ENCODE measurements at regions not wholly inside any gene's neighbourhood (a gene's known extent, or its start where the extent isn't known, plus 50 kb on each side); places are given as distances from the start of the nearest gene placed in this dataset.

GRCh38 chr2:404581-404980, 116.7 kb upstream of the ALKAL2 start:
- H3K79me2 ChIP-seq (ENCODE audit: control insufficient read depth, insufficient read depth, low read length): no peaks in the 10 kb centered on the region

GRCh38 chr2:403682-404081, 115.8 kb upstream of the ALKAL2 start:
- H2AFZ ChIP-seq (ENCODE audit: low read length): no peak overlapping the region
- H3K27me3 ChIP-seq (ENCODE audit: control insufficient read depth, insufficient read depth, low read length): no peaks in the 10 kb centered on the region
- no peaks in the 10 kb centered on the region for H3K36me3 ChIP-seq (ENCODE audit: control insufficient read depth, insufficient read depth, low read length)
- no peaks in the 10 kb centered on the region for H3K4me1 ChIP-seq (ENCODE audit: control insufficient read depth, extremely low read depth, insufficient read depth, low read length)
- no peak overlapping the region for H3K9ac ChIP-seq (ENCODE audit: insufficient read depth, low read length)
- H3K4me2 ChIP-seq (ENCODE audit: extremely low read depth, insufficient read depth, low read length): no peak overlapping the region
- H3K9me3 ChIP-seq (ENCODE audit: control insufficient read depth, insufficient read depth, low read depth, low read length): no peaks in the 10 kb centered on the region
- H4K20me1 ChIP-seq (ENCODE audit: control insufficient read depth, extremely low read depth, insufficient read depth, low read length): no peaks in the 10 kb centered on the region
- TF ChIP-seq EZH2 (IDR thresholded peaks at IDR 0.05; ENCODE audit: low read length, missing control alignments): no peak
- TF ChIP-seq CTCF (conservative IDR thresholded peaks at IDR 0.05 in 1 of 2, IDR thresholded peaks at IDR 0.05 in 1 of 2; ENCODE audit: low read depth in 1 of 2, low read length in 2 of 2): no peak
- no peak overlapping the region for H3K4me3 ChIP-seq (replicated peaks in 1 of 4; ENCODE audit: control extremely low read depth in 1 of 4, insufficient read depth in 1 of 4, low read depth in 3 of 4, low read length in 4 of 4)
- DNase-seq (ENCODE audit: low read depth in 2 of 2): no peak
- no peaks in the 10 kb centered on the region for H3K79me2 ChIP-seq (ENCODE audit: control insufficient read depth, insufficient read depth, low read length)
- H3K27ac ChIP-seq (ENCODE audit: insufficient read depth, low read length): no peak overlapping the region

More at GRCh38 chr2:404581-404980, 116.7 kb upstream of the ALKAL2 start:
- Histone ChIP-seq H3K4me1 (ENCODE audit: control insufficient read depth, extremely low read depth, insufficient read depth, low read length) (no peaks in the 10 kb centered on the region), H3K27ac (ENCODE audit: insufficient read depth, low read length) (no peak overlapping the region), H4K20me1 (ENCODE audit: control insufficient read depth, extremely low read depth, insufficient read depth, low read length) (no peaks in the 10 kb centered on the region), H3K9ac (ENCODE audit: insufficient read depth, low read length) (no peak overlapping the region), H3K4me3 (replicated peaks in 1 of 4; ENCODE audit: control extremely low read depth in 1 of 4, insufficient read depth in 1 of 4, low read depth in 3 of 4, low read length in 4 of 4) (no peak overlapping the region), H3K9me3 (ENCODE audit: control insufficient read depth, insufficient read depth, low read depth, low read length) (no peaks in the 10 kb centered on the region), H2AFZ (ENCODE audit: low read length) (no peak overlapping the region), H3K4me2 (ENCODE audit: extremely low read depth, insufficient read depth, low read length) (no peak overlapping the region), H3K27me3 (ENCODE audit: control insufficient read depth, insufficient read depth, low read length) (no peaks in the 10 kb centered on the region), H3K36me3 (ENCODE audit: control insufficient read depth, insufficient read depth, low read length) (no peaks in the 10 kb centered on the region)
- no peak for DNase-seq (ENCODE audit: low read depth in 2 of 2)
- TF ChIP-seq EZH2 (IDR thresholded peaks at IDR 0.05; ENCODE audit: low read length, missing control alignments) (no peak), CTCF (conservative IDR thresholded peaks at IDR 0.05 in 1 of 2, IDR thresholded peaks at IDR 0.05 in 1 of 2; ENCODE audit: low read depth in 1 of 2, low read length in 2 of 2) (no peak)

GRCh38 chr2:402721-403120, 114.8 kb upstream of the ALKAL2 start:
- Histone ChIP-seq H3K4me3 (replicated peaks in 1 of 4; ENCODE audit: control extremely low read depth in 1 of 4, insufficient read depth in 1 of 4, low read depth in 3 of 4, low read length in 4 of 4) (no peak overlapping the region), H3K4me1 (ENCODE audit: control insufficient read depth, extremely low read depth, insufficient read depth, low read length) (no peaks in the 10 kb centered on the region), H3K27me3 (ENCODE audit: control insufficient read depth, insufficient read depth, low read length) (no peaks in the 10 kb centered on the region), H3K79me2 (ENCODE audit: control insufficient read depth, insufficient read depth, low read length) (no peaks in the 10 kb centered on the region), H4K20me1 (ENCODE audit: control insufficient read depth, extremely low read depth, insufficient read depth, low read length) (no peaks in the 10 kb centered on the region), H3K4me2 (ENCODE audit: extremely low read depth, insufficient read depth, low read length) (no peak overlapping the region), H3K36me3 (ENCODE audit: control insufficient read depth, insufficient read depth, low read length) (no peaks in the 10 kb centered on the region), H3K9me3 (ENCODE audit: control insufficient read depth, insufficient read depth, low read depth, low read length) (no peaks in the 10 kb centered on the region), H2AFZ (ENCODE audit: low read length) (no peak overlapping the region), H3K9ac (ENCODE audit: insufficient read depth, low read length) (no peak overlapping the region), H3K27ac (ENCODE audit: insufficient read depth, low read length) (no peak overlapping the region)
- no peak for TF ChIP-seq CTCF (conservative IDR thresholded peaks at IDR 0.05 in 1 of 2, IDR thresholded peaks at IDR 0.05 in 1 of 2; ENCODE audit: low read depth in 1 of 2, low read length in 2 of 2)
- no peak for TF ChIP-seq EZH2 (IDR thresholded peaks at IDR 0.05; ENCODE audit: low read length, missing control alignments)
- DNase-seq (ENCODE audit: low read depth in 2 of 2): no peak
